ENCODE measurements at regions not wholly inside any gene's neighbourhood (a gene's known extent, or its start where the extent isn't known, plus 50 kb on each side); places are given as distances from the start of the nearest gene placed in this dataset.

DNA sequence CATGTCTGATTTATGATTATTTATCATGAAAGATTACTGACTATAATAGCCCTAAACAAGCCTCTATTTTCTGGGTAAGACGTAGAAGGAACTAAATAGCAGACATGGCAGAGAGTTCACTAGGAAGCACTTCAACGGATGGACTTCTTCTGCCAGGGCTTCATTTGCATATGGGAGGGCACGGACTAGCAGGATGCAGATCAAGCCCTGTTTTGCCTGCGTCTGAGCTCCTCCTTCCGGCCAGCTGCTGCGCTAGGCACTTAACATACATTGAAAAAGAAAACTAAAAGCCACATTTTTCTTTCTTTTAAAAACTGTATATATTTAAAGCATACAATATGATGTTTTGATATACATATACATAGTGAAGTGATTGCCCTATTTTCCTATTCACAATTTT is 340.0 kb upstream of the MEX3C start:
- H3K9me3 ChIP-seq (replicated peaks; ENCODE audit: low read length): no peaks in the 10 kb centered on the region
- no peak overlapping the region for H3K9ac ChIP-seq (ENCODE audit: low read depth, low read length)
- no peak overlapping the region for H3K4me3 ChIP-seq (ENCODE audit: low read length)
- no peaks in the 10 kb centered on the region for H3K27me3 ChIP-seq (ENCODE audit: control insufficient read depth, insufficient read depth, low read length)
- H3K4me1 ChIP-seq (ENCODE audit: control insufficient read depth, insufficient read depth, low read length): no peaks in the 10 kb centered on the region
- no peak overlapping the region for H3K4me2 ChIP-seq (ENCODE audit: low read length)
- no peaks in the 10 kb centered on the region for H3K36me3 ChIP-seq (ENCODE audit: insufficient read depth, low read length)

DNA sequence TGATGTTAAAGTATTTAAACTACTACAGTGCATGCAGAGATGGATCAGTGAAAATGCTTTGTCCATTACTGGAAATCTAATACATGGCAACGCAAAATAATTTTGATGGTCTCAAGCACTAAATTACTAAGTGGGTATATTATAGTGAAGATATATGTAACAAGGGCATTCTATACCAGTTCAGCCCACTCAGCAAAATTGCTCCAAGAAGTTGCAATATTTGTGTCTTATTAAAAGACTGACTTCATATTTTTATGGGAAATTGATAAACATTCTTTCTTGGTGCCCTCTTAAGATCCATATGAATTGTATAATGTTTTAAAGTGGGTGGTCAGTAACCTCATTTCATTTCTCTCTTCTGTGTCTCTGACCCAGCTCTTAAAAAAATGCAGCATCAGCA is 343.1 kb upstream of the MEX3C start:
- Histone ChIP-seq H3K9me3 (replicated peaks; ENCODE audit: low read length) (no peaks in the 10 kb centered on the region), H3K4me3 (ENCODE audit: low read length) (no peak overlapping the region), H3K4me2 (ENCODE audit: low read length) (no peak overlapping the region), H3K9ac (ENCODE audit: low read depth, low read length) (no peak overlapping the region), H3K27me3 (ENCODE audit: control insufficient read depth, insufficient read depth, low read length) (no peaks in the 10 kb centered on the region), H3K4me1 (ENCODE audit: control insufficient read depth, insufficient read depth, low read length) (no peaks in the 10 kb centered on the region), H3K36me3 (ENCODE audit: insufficient read depth, low read length) (no peaks in the 10 kb centered on the region)

DNA sequence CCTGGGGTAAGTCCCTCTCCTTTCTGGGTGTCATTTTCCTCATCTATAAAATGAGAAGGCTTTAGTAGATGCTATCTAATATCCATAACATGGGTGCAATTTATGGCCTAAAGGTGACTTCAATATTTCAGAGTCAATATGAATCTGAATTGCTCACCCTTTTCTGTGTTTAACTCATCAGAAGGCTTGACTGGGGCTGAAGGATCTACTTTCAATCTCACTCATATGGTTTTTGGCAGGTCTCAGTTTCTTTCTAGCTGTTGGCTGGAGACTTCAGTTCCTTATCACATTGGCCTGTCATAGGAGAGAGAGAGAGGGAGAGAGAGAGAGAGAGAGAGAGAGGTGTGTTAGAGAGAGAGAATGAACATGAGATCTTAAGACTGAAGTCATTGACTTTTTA is 343.7 kb upstream of the MEX3C start:
- H3K4me3 ChIP-seq (ENCODE audit: low read length): no peak overlapping the region
- H3K4me1 ChIP-seq (ENCODE audit: control insufficient read depth, insufficient read depth, low read length): no peaks in the 10 kb centered on the region

DNA sequence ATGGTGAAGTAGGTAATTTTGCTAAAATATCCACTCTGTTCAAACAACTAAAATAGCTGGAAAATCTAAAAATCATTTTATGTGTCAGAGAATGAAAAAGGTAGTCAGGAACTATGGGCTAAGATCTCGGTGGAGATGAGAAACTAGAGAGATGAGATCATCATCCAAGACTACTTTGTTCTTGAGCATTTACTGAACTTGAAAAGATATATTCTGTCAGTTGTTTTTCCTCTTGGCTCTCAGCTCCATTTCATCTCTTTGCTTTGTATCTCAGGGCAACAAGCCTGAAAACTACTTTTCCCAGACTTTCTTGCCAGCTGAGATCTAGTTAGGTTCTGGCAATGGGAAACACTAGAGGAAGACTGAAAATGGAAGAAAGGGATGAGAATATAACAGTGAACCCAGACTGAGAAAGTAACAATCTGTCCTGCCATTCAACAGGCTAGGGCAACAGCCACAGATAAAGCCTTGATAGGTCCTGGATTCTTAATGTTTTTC is 346.2 kb upstream of the MEX3C start:
- H3K4me1 ChIP-seq (ENCODE audit: control insufficient read depth, insufficient read depth, low read length): no peaks in the 10 kb centered on the region
- H3K9ac ChIP-seq (ENCODE audit: low read depth, low read length): no peak overlapping the region
- no peaks in the 10 kb centered on the region for H3K27me3 ChIP-seq (ENCODE audit: control insufficient read depth, insufficient read depth, low read length)
- H3K36me3 ChIP-seq (ENCODE audit: insufficient read depth, low read length): no peaks in the 10 kb centered on the region
- no peak overlapping the region for H3K4me3 ChIP-seq (ENCODE audit: low read length)
- H3K9me3 ChIP-seq (replicated peaks; ENCODE audit: low read length): no peaks in the 10 kb centered on the region
- H3K4me2 ChIP-seq (ENCODE audit: low read length): no peak overlapping the region

More for the DNA sequence above, 343.7 kb upstream of the MEX3C start:
- Histone ChIP-seq H3K4me2 (ENCODE audit: low read length) (no peak overlapping the region), H3K27me3 (ENCODE audit: control insufficient read depth, insufficient read depth, low read length) (no peaks in the 10 kb centered on the region), H3K9ac (ENCODE audit: low read depth, low read length) (no peak overlapping the region), H3K36me3 (ENCODE audit: insufficient read depth, low read length) (no peaks in the 10 kb centered on the region), H3K9me3 (replicated peaks; ENCODE audit: low read length) (no peaks in the 10 kb centered on the region)

DNA sequence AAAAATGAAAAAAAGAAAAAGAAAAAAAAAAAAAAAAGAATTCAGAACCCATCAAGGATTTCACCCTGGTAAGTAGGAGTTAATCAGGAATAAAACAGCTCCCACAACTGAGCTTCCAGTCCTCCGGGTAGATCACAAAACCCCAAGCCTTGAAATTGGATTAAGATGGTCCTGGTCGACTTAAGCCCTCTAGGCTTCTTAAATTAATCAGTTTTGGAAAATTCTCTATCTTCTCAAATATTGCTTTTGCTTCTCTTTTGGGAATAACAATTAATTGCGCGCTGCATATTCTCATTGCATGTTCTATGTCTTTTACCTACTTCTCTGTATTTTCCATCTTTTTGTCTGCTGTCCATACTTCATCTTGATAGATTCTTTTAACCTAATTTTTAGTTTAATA is 348.0 kb upstream of the MEX3C start:
- no peaks in the 10 kb centered on the region for H3K27me3 ChIP-seq (ENCODE audit: control insufficient read depth, insufficient read depth, low read length)
- no peak overlapping the region for H3K4me2 ChIP-seq (ENCODE audit: low read length)
- H3K4me3 ChIP-seq (ENCODE audit: low read length): no peak overlapping the region
- H3K9me3 ChIP-seq (replicated peaks; ENCODE audit: low read length): no peaks in the 10 kb centered on the region
- H3K36me3 ChIP-seq (ENCODE audit: insufficient read depth, low read length): no peaks in the 10 kb centered on the region
- H3K4me1 ChIP-seq (ENCODE audit: control insufficient read depth, insufficient read depth, low read length): no peaks in the 10 kb centered on the region
- no peak overlapping the region for H3K9ac ChIP-seq (ENCODE audit: low read depth, low read length)

DNA sequence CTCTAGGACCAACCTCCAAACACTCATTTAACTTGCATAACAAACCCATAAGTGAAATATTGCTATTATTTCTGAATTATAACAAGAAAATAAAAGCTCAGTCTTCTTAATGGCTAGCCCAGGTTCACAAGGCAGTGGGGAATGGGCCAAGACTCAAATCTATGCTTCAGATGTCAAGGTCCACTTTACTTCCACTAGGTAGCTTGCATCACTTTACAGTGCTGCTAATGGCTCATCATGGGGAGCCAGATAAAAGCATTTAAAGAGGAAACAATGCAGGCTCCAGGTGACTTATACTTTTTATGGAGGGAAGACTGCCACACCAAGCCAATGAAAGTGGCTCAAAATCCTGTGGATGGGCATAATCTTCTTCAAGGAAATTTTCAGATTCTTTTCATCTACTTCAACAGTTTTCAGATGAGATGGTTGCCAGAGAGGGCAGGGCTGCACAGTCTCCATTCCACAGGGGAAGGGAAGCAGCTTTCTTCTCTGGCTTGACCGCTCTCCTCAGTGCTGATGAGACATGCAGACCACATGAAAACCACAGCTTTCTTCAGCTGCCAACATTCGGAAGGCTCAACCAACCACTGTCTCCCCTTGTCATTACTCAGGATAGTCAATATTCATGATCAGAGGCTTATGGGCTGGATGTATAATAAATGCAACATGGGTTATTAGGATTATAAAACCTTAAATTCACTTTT is 361.9 kb upstream of the MEX3C start:
- Histone ChIP-seq H3K4me3 (ENCODE audit: low read length) (no peak overlapping the region), H3K9me3 (replicated peaks; ENCODE audit: low read length) (no peaks in the 10 kb centered on the region), H3K27me3 (ENCODE audit: control insufficient read depth, insufficient read depth, low read length) (no peaks in the 10 kb centered on the region), H3K9ac (ENCODE audit: low read depth, low read length) (no peak overlapping the region), H3K36me3 (ENCODE audit: insufficient read depth, low read length) (no peaks in the 10 kb centered on the region), H3K4me2 (ENCODE audit: low read length) (no peak overlapping the region), H3K4me1 (ENCODE audit: control insufficient read depth, insufficient read depth, low read length) (no peaks in the 10 kb centered on the region)

DNA sequence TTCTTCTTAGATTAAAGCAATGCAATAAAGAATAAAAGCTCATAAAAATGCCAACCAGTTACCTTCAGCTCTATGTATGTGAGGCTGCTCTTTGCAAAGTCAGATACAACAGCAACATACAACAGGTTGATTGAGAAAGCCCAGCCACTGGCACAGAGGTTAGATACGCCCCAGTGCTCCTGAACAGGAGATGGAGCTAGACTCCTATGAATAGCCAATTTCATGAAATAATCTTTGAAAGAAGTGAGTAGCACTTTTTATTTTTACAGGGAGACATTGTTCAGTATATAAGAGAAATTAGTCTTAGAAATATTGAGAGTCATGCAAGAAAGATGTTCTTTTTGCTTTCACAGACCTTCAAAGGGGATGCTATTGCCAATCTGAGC is 362.4 kb upstream of the MEX3C start:
- H3K4me1 ChIP-seq (ENCODE audit: control insufficient read depth, insufficient read depth, low read length): no peaks in the 10 kb centered on the region
- no peak overlapping the region for H3K9ac ChIP-seq (ENCODE audit: low read depth, low read length)
- no peak overlapping the region for H3K4me3 ChIP-seq (ENCODE audit: low read length)
- no peaks in the 10 kb centered on the region for H3K36me3 ChIP-seq (ENCODE audit: insufficient read depth, low read length)
- H3K27me3 ChIP-seq (ENCODE audit: control insufficient read depth, insufficient read depth, low read length): no peaks in the 10 kb centered on the region
- no peaks in the 10 kb centered on the region for H3K9me3 ChIP-seq (replicated peaks; ENCODE audit: low read length)
- H3K4me2 ChIP-seq (ENCODE audit: low read length): no peak overlapping the region

DNA sequence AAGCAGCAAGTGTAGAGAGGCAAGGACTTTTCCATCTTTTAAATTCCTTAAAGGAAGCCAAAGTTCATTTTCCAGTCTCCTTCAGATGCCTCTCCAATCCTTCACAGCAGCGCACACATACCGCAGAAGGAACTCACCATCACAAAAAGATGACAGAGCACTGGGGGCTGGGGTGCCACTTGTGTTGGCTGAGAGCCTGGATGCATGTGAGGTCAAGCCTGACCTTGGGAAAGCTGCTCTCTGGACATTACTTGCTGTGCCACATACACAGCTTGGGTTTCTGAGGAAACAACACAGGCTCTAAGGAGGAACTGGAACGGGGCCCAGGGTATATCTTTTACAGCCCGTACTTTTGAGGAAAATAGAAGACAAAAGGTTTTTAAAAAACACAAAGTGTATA is 364.3 kb upstream of the MEX3C start:
- H3K4me2 ChIP-seq (ENCODE audit: low read length): no peak overlapping the region
- H3K27me3 ChIP-seq (ENCODE audit: control insufficient read depth, insufficient read depth, low read length): no peaks in the 10 kb centered on the region
- no peak overlapping the region for H3K4me3 ChIP-seq (ENCODE audit: low read length)
- no peaks in the 10 kb centered on the region for H3K9me3 ChIP-seq (replicated peaks; ENCODE audit: low read length)
- H3K36me3 ChIP-seq (ENCODE audit: insufficient read depth, low read length): no peaks in the 10 kb centered on the region
- H3K4me1 ChIP-seq (ENCODE audit: control insufficient read depth, insufficient read depth, low read length): no peaks in the 10 kb centered on the region
- H3K9ac ChIP-seq (ENCODE audit: low read depth, low read length): no peak overlapping the region

DNA sequence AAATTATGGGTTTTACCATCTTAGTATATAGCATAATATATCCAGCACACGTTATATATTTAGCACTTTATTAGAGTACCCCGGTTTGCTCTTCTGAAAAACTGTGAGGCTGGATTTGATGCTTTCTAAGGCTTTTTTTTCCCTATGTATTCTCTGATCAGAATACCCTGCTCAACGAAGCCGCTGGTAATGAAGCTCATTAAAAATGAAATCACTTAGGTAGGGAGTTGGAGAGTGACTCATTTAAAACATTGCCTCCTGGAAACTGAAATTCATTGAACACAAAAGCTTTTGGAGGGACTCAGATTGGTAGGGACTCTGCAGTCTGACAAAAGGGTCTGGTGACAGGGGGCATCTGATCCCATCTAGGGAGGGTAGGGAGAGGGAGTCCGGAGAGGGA is 365.4 kb upstream of the MEX3C start:
- no peak overlapping the region for H3K9ac ChIP-seq (ENCODE audit: low read depth, low read length)
- no peaks in the 10 kb centered on the region for H3K27me3 ChIP-seq (ENCODE audit: control insufficient read depth, insufficient read depth, low read length)
- no peaks in the 10 kb centered on the region for H3K36me3 ChIP-seq (ENCODE audit: insufficient read depth, low read length)
- H3K4me1 ChIP-seq (ENCODE audit: control insufficient read depth, insufficient read depth, low read length): no peaks in the 10 kb centered on the region
- H3K9me3 ChIP-seq (replicated peaks; ENCODE audit: low read length): no peaks in the 10 kb centered on the region
- H3K4me3 ChIP-seq (ENCODE audit: low read length): no peak overlapping the region
- H3K4me2 ChIP-seq (ENCODE audit: low read length): no peak overlapping the region

DNA sequence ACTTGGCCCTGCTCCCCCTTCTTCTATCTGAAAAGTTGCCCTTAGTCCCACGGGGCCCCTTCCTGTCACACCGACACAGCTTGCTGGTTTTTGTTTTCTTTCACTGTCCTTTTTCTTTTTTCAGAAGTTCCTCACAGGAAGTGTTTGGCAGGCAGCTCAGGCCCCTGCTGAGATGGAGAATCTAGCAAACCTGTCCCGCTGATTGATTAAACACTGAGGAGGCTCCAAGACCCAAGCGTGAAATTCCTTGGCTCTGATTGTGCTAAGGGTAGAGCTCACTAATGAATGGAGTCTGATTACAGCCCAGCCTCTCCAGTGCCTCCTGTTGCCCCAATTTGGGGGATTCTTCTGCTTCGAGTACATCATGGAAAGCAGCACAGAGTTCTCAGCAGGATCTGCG is 365.9 kb upstream of the MEX3C start:
- no peaks in the 10 kb centered on the region for H3K4me1 ChIP-seq (ENCODE audit: control insufficient read depth, insufficient read depth, low read length)
- H3K27me3 ChIP-seq (ENCODE audit: control insufficient read depth, insufficient read depth, low read length): no peaks in the 10 kb centered on the region
- no peaks in the 10 kb centered on the region for H3K36me3 ChIP-seq (ENCODE audit: insufficient read depth, low read length)
- no peak overlapping the region for H3K4me3 ChIP-seq (ENCODE audit: low read length)
- no peak overlapping the region for H3K4me2 ChIP-seq (ENCODE audit: low read length)
- H3K9ac ChIP-seq (ENCODE audit: low read depth, low read length): no peak overlapping the region
- H3K9me3 ChIP-seq (replicated peaks; ENCODE audit: low read length): no peaks in the 10 kb centered on the region

DNA sequence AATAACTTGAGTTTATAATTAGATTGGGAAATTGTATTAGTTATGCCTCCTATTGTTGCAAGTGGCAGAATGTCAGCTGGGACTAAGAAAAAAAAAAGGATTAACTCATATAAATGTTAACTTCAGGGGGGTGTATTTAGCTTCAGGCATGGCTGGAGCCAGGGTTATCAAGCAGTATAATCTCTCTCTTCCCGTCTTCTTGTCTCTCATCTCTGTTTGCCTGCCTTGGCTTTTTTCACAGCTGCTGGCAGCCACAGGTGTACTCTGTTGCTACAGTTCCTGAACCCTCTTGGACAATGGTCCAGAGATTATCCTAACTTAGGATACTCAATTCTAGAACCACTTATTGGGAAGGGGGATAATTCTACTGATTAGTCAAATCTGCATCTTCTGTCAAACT is 370.7 kb upstream of the MEX3C start:
- H3K4me1 ChIP-seq (ENCODE audit: control insufficient read depth, insufficient read depth, low read length): no peaks in the 10 kb centered on the region
- no peaks in the 10 kb centered on the region for H3K27me3 ChIP-seq (ENCODE audit: control insufficient read depth, insufficient read depth, low read length)
- no peak overlapping the region for H3K4me3 ChIP-seq (ENCODE audit: low read length)
- H3K36me3 ChIP-seq (ENCODE audit: insufficient read depth, low read length): no peaks in the 10 kb centered on the region
- H3K4me2 ChIP-seq (ENCODE audit: low read length): no peak overlapping the region
- no peak overlapping the region for H3K9ac ChIP-seq (ENCODE audit: low read depth, low read length)
- no peaks in the 10 kb centered on the region for H3K9me3 ChIP-seq (replicated peaks; ENCODE audit: low read length)

DNA sequence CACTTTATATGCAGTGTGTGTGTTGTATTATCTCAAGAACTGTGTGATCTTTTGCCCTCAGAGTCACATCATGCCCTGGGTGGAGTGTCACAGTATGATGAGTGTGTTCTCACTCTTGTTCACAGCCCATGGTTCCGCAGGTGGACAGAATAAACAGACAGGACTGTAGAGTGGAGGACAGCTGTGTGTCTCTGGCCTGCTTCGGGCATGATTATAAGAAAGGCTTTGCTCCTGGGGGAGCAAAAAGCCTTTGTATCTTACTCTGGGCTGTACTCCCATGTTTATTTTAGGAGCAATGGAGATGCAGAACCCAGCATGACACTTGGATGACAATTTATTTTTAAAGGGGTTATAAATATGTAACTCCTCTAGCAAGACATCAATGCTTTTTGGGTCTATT is 371.7 kb upstream of the MEX3C start:
- Histone ChIP-seq H3K4me3 (ENCODE audit: low read length) (no peak overlapping the region), H3K9me3 (replicated peaks; ENCODE audit: low read length) (no peaks in the 10 kb centered on the region), H3K4me1 (ENCODE audit: control insufficient read depth, insufficient read depth, low read length) (no peaks in the 10 kb centered on the region), H3K4me2 (ENCODE audit: low read length) (no peak overlapping the region), H3K27me3 (ENCODE audit: control insufficient read depth, insufficient read depth, low read length) (no peaks in the 10 kb centered on the region), H3K36me3 (ENCODE audit: insufficient read depth, low read length) (no peaks in the 10 kb centered on the region), H3K9ac (ENCODE audit: low read depth, low read length) (no peak overlapping the region)
